A549 (cell line): ENCODE measurements at regions not wholly inside any gene's neighbourhood (a gene's known extent, or its start where the extent isn't known, plus 50 kb on each side); places are given as distances from the start of the nearest gene placed in this dataset.

Experiments
- ATAC-seq, 2 experiments: fragments of 200-7000 bp in 1 of 2; fragments of >200 bp in 1 of 2; cut with Nextera tagmentation in 1 of 2; cut with Tn5 transposase in 1 of 2; 3 replicates each; pipeline versions ENCODE4 v1.8.0 to v1.9.1; 2018 to 2020; ENCODE audit warnings: mild to moderate bottlenecking in 1 of 2, moderate library complexity in 1 of 2
- CTCF ChIA-PET: fragments of 300-600 bp; sonication (Branson Sonifier 250); formaldehyde crosslinking; extraction: SDS; loops from one replicate; lab custom pipeline; 2021; ENCODE audit warnings: antibody characterized with exemption, inconsistent platforms; lab: Yijun Ruan, JAX
- POLR2A ChIA-PET: fragments of 350-600 bp; formaldehyde crosslinking; extraction: SDS; loops from one replicate; lab custom pipeline; 2021; ENCODE audit warnings: antibody characterized with exemption, inconsistent platforms; lab: Yijun Ruan, JAX
- DNase-seq, 2 experiments: peaks; one replicate each; pipeline versions ENCODE4 v3.0.0 to v3.0.0-alpha.2; 2011 to 2016; ENCODE audit warnings: low read depth in 1 of 2, low spot score in 1 of 2
- FAIRE-seq: peaks from 2 replicates; lab custom pipeline; 2011; peaks lifted over from hg19 to GRCh38; lab: Jason Lieb, UNC
- H3K27ac ChIP-seq, 2 experiments: fragments of >200 bp; sonication (Bioruptor Twin); formaldehyde crosslinking; 3 replicates each; pipeline ENCODE4 v1.5.1; 2016 to 2017
- H3K4me1 ChIP-seq: fragments of >200 bp; sonication (Bioruptor Twin); formaldehyde crosslinking; 3 replicates; pipeline ENCODE4 v1.6.1; 2016
- H3K4me2 ChIP-seq: fragments of >200 bp; sonication (Bioruptor Twin); formaldehyde crosslinking; 3 replicates; pipeline ENCODE4 v1.6.1; 2016
- H3K4me3 ChIP-seq: fragments of >200 bp; sonication (Bioruptor Twin); formaldehyde crosslinking; 3 replicates; pipeline ENCODE4 v1.5.1; 2016
- H3K9me3 ChIP-seq: fragments of >200 bp; sonication (Bioruptor Twin); formaldehyde crosslinking; 3 replicates; pipeline ENCODE4 v1.6.1; 2016
- BHLHE40 ChIP-seq: IDR thresholded peaks from 2 replicates; pipeline ENCODE4 v1.6.1; 2012; ENCODE audit warnings: low read depth, low read length, inconsistent platforms
- CBX8 ChIP-seq: fragments of 200-600 bp; sonication (generic); IDR thresholded peaks from 2 replicates; pipeline ENCODE4 v1.6.1; 2016
- CHD4 ChIP-seq: fragments of 200-600 bp; sonication (generic); IDR thresholded peaks from 2 replicates; pipeline ENCODE4 v1.6.1; 2016; ENCODE audit warnings: antibody characterized with exemption, mild to moderate bottlenecking, borderline replicate concordance
- ESRRA ChIP-seq: fragments of 150-350 bp; IDR thresholded peaks from 2 replicates; pipeline ENCODE4 v1.6.1; 2014; ENCODE audit warnings: mild to moderate bottlenecking, low read length, borderline replicate concordance
- FOSB ChIP-seq: fragments of 250-450 bp; sonication (Bioruptor Pico); IDR thresholded peaks from 2 replicates; pipeline ENCODE4 v1.5.0; 2020; ENCODE audit warnings: mild to moderate bottlenecking, moderate library complexity
- FOSL2 ChIP-seq, 2 experiments: fragments of 450-650 bp in 1 of 2; fragments of >200 bp in 1 of 2; sonication (Bioruptor Twin) in 1 of 2; formaldehyde crosslinking; IDR thresholded peaks; 2 replicates each; pipeline versions ENCODE4 v1.5.0 to v1.6.1; 2016 to 2020; ENCODE audit warnings: mild to moderate bottlenecking in 1 of 2, moderate library complexity in 1 of 2
- FOXS1 ChIP-seq: fragments of 250-450 bp; sonication (Bioruptor Pico); IDR thresholded peaks from 2 replicates; pipeline ENCODE4 v1.5.0; 2020; ENCODE audit warnings: mild to moderate bottlenecking, moderate library complexity
- GATA3 ChIP-seq: IDR thresholded peaks from 2 replicates; pipeline ENCODE4 v1.6.1; 2012; ENCODE audit warnings: borderline replicate concordance
- HEYL ChIP-seq: fragments of 250-450 bp; sonication (Bioruptor Pico); IDR thresholded peaks from 2 replicates; pipeline ENCODE4 v1.8.0; 2021; ENCODE audit warnings: mild to moderate bottlenecking, moderate library complexity
- HOXA7 ChIP-seq: fragments of 250-450 bp; sonication (Bioruptor Pico); IDR thresholded peaks from 2 replicates; pipeline ENCODE4 v1.5.0; 2020; ENCODE audit warnings: mild to moderate bottlenecking, moderate library complexity
- HOXB13 ChIP-seq: fragments of 250-450 bp; sonication (Bioruptor Pico); IDR thresholded peaks from 2 replicates; pipeline ENCODE4 v1.5.0; 2020; ENCODE audit warnings: low read depth, mild to moderate bottlenecking, moderate library complexity
- HOXB5 ChIP-seq: fragments of 250-450 bp; sonication (Bioruptor Pico); IDR thresholded peaks from 2 replicates; pipeline ENCODE4 v1.5.0; 2020; ENCODE audit warnings: mild to moderate bottlenecking, moderate library complexity
- JUNB ChIP-seq: fragments of >200 bp; sonication (Bioruptor Twin); formaldehyde crosslinking; IDR thresholded peaks from 2 replicates; pipeline ENCODE4 v1.6.1; 2016
- KDM1A ChIP-seq: fragments of 200-600 bp; sonication (generic); IDR thresholded peaks from 2 replicates; pipeline ENCODE4 v1.6.1; 2016; ENCODE audit warnings: low read depth, mild to moderate bottlenecking
- MAFK ChIP-seq: fragments of 450-650 bp; IDR thresholded peaks from 2 replicates; pipeline ENCODE4 v1.6.1; 2014; ENCODE audit not compliant: partially characterized antibody
- MYC ChIP-seq: IDR thresholded peaks from 2 replicates; pipeline ENCODE4 v1.6.1; 2012; ENCODE audit warnings: mild to moderate bottlenecking, inconsistent platforms, low read length, improper control_type of control experiment, borderline replicate concordance
- NFE2L2 ChIP-seq: fragments of 150-350 bp; conservative IDR thresholded peaks from 2 replicates; pipeline ENCODE4 v1.6.1; 2014; ENCODE audit warnings: low read length
- NR3C1 ChIP-seq: fragments of >200 bp; sonication (Bioruptor Twin); formaldehyde crosslinking; IDR thresholded peaks from 3 replicates; pipeline ENCODE4 v1.6.1; 2017
- RCOR1 ChIP-seq: fragments of 150-350 bp; IDR thresholded peaks from 2 replicates; pipeline ENCODE4 v1.6.1; 2014; ENCODE audit warnings: antibody characterized with exemption, low read length, low read depth
- RFX5 ChIP-seq: fragments of 450-650 bp; IDR thresholded peaks from 2 replicates; pipeline ENCODE4 v1.7.1; 2014; ENCODE audit warnings: antibody characterized with exemption, mild to moderate bottlenecking, moderate library complexity
- ZNF302 ChIP-seq: fragments of 250-450 bp; sonication (Bioruptor Pico); IDR thresholded peaks from 2 replicates; pipeline ENCODE4 v1.9.0; 2021; ENCODE audit warnings: inconsistent platforms, mild to moderate bottlenecking, moderate library complexity
- ZSCAN20 ChIP-seq: fragments of 250-450 bp; sonication (Bioruptor Pico); IDR thresholded peaks from 2 replicates; pipeline ENCODE4 v1.8.0; 2022; ENCODE audit warnings: mild to moderate bottlenecking, moderate library complexity
- WGBS: methylation state at CpG from one replicate; pipeline ENCODE4 v1.1.6; 2017; ENCODE audit errors: missing lambda C conversion rate; 5-methylcytosine and 5-hydroxymethylcytosine counted together
- TF ChIP-seq, protein P1 (sequence below): fragments of >200 bp; sonication (Bioruptor Twin); formaldehyde crosslinking; IDR thresholded peaks from 3 replicates; pipeline ENCODE4 v1.6.1; 2016
- TF ChIP-seq, protein P2 (sequence below): IDR thresholded peaks from 2 replicates; pipeline ENCODE4 v1.6.1; 2012
- TF ChIP-seq, protein P3 (sequence below): IDR thresholded peaks from 2 replicates; pipeline ENCODE4 v1.6.1; 2012
- TF ChIP-seq, protein P4 (sequence below): fragments of 250-450 bp; sonication (Bioruptor Pico); IDR thresholded peaks from 2 replicates; pipeline ENCODE4 v1.5.0; 2020; ENCODE audit warnings: low read depth, mild to moderate bottlenecking, moderate library complexity
- TF ChIP-seq, protein P5 (sequence below): fragments of >200 bp; sonication (Bioruptor Twin); formaldehyde crosslinking; IDR thresholded peaks from 3 replicates; pipeline ENCODE4 v1.5.1; 2016

DNA sequence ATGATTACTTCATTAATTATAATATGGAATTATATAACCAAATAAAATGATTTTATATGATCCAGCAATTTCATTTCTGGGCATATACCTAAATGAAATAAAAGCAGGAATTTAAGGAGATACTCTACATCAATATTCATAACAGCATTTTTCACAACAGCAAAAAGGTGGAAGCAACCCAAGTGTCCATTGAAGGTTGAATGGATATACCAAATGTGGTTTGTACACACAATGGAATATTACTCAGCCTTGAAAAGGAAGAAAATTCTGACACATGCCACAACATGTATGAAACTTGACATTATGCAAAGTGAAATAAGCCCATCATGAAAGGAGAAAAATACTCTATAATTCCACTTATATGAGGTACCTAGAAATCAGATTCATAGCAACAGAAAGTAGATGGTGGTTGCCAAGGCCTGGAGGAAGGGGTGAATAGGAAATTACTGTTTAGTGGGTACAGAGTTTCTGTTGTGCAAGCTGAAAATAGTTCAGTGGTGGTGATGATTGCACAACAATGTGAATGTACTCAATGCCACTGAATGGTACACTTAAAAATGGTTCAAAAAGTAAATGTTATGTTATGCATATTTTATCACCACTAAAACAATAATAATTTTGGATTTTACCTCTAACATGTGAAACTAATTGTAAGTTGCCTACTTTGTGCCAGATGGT is 471.5 kb downstream of the SPRY1 start:
- CTCF ChIA-PET = interaction anchor here (0.6 kb wide), 2 partner anchors 57 to 92 kb away, joined by 3 to 5 read pairs; no protein-coding TSS in a partner anchor
- TF ChIP-seq NR3C1 (no peak), MYC (no peak), CHD4 (no peak), GATA3 (no peak), ZNF302 (no peak), MAFK (no peak)
- TF ChIP-seq, protein P1, sequence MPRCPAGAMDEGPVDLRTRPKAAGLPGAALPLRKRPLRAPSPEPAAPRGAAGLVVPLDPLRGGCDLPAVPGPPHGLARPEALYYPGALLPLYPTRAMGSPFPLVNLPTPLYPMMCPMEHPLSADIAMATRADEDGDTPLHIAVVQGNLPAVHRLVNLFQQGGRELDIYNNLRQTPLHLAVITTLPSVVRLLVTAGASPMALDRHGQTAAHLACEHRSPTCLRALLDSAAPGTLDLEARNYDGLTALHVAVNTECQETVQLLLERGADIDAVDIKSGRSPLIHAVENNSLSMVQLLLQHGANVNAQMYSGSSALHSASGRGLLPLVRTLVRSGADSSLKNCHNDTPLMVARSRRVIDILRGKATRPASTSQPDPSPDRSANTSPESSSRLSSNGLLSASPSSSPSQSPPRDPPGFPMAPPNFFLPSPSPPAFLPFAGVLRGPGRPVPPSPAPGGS = no peak
- TF ChIP-seq, protein P2, sequence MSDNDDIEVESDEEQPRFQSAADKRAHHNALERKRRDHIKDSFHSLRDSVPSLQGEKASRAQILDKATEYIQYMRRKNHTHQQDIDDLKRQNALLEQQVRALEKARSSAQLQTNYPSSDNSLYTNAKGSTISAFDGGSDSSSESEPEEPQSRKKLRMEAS = no peak
- TF ChIP-seq, protein P3, sequence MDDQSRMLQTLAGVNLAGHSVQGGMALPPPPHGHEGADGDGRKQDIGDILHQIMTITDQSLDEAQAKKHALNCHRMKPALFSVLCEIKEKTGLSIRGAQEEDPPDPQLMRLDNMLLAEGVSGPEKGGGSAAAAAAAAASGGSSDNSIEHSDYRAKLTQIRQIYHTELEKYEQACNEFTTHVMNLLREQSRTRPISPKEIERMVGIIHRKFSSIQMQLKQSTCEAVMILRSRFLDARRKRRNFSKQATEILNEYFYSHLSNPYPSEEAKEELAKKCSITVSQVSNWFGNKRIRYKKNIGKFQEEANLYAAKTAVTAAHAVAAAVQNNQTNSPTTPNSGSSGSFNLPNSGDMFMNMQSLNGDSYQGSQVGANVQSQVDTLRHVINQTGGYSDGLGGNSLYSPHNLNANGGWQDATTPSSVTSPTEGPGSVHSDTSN = no peak
- TF ChIP-seq, all 56 proteins: peak for 0
- H3K9me3 ChIP-seq = no peaks in the 10 kb centered on the region
- H3K4me3 ChIP-seq = no peak overlapping the region
- H3K4me1 ChIP-seq = no peaks in the 10 kb centered on the region
- H3K27ac ChIP-seq = no peak overlapping the region
- no peak for DNase-seq
- H3K4me2 ChIP-seq = no peak overlapping the region
- no peak for FAIRE-seq
- ATAC-seq = no peak
- POLR2A ChIA-PET = no interaction called here

DNA sequence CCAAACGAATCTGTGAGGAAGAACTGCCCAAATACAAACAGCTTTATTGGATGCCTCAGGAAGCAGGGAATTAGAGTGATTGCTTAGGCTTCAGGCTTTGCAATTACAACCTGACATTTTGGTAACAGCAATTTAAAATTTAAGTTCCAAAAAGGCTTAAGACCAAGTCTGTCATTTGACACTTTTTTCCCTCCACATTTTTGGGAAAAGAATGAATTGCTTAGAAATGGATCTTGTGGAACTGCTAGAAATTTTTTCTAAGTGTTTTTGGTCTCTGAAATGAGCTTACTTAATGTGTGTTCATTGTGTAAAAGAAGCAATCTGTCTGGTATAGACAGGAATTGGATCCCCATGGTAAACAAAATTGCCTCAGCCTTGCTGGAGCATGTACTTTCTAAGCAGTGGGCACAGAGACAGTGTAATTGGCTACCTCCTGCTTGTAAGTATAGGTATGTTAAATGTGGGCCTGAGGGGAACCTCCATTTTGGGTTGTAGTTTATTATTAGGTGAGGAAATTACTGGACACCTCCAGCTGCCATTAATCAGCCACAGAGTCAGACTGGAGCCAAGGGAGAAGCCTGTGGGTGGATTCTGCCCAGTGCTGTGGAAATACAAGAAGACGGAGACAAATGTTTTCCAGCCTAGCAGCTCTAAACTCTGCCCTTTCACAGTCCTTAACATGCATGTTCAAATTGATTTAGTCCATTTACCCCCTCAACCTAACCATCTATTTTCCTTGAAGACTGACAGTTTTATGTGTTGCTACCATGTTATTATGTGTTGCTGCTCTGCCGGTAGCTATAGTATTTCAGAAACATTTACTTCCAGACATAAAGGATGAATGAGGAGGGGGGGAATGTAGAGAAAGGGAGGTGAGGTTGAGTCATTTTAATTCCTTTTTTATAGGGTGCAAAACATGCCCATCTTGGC is 473.0 kb downstream of the SPRY1 start:
- 56% methylated on average over 3 of the region's 3 CpGs for WGBS
- ATAC-seq (no peak), DNase-seq (no peak), FAIRE-seq (no peak)
- ChIA-PET POLR2A (no interaction called here), CTCF (no interaction called here)
- no peak overlapping the region for H3K4me2 ChIP-seq
- H3K4me3 ChIP-seq = no peak overlapping the region
- TF ChIP-seq, protein P4, sequence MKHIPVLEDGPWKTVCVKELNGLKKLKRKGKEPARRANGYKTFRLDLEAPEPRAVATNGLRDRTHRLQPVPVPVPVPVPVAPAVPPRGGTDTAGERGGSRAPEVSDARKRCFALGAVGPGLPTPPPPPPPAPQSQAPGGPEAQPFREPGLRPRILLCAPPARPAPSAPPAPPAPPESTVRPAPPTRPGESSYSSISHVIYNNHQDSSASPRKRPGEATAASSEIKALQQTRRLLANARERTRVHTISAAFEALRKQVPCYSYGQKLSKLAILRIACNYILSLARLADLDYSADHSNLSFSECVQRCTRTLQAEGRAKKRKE = no peak
- TF ChIP-seq HEYL (CRISPR knock-in tag) (no peak), HOXB5 (CRISPR knock-in tag) (no peak), FOSL2 (IDR thresholded peaks at IDR 0.05) (no peak), FOSL2 (CRISPR knock-in tag; IDR thresholded peaks at IDR 0.05) (no peak), FOSB (CRISPR knock-in tag) (no peak), KDM1A (no peak), HOXB13 (CRISPR knock-in tag) (no peak), HOXA7 (CRISPR knock-in tag) (no peak), RFX5 (no peak), FOXS1 (CRISPR knock-in tag) (no peak), NFE2L2 (no peak), JUNB (no peak), ESRRA (no peak), CBX8 (no peak), ZSCAN20 (no peak), BHLHE40 (no peak), NR3C1 (no peak), RCOR1 (no peak)
- TF ChIP-seq, protein P5, sequence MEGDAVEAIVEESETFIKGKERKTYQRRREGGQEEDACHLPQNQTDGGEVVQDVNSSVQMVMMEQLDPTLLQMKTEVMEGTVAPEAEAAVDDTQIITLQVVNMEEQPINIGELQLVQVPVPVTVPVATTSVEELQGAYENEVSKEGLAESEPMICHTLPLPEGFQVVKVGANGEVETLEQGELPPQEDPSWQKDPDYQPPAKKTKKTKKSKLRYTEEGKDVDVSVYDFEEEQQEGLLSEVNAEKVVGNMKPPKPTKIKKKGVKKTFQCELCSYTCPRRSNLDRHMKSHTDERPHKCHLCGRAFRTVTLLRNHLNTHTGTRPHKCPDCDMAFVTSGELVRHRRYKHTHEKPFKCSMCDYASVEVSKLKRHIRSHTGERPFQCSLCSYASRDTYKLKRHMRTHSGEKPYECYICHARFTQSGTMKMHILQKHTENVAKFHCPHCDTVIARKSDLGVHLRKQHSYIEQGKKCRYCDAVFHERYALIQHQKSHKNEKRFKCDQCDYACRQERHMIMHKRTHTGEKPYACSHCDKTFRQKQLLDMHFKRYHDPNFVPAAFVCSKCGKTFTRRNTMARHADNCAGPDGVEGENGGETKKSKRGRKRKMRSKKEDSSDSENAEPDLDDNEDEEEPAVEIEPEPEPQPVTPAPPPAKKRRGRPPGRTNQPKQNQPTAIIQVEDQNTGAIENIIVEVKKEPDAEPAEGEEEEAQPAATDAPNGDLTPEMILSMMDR = no peak
- H3K9me3 ChIP-seq = no peaks in the 10 kb centered on the region
- H3K4me1 ChIP-seq = no peaks in the 10 kb centered on the region
- no peak overlapping the region for H3K27ac ChIP-seq
